ENCODE measurements at regions not wholly inside any gene's neighbourhood (a gene's known extent, or its start where the extent isn't known, plus 50 kb on each side); places are given as distances from the start of the nearest gene placed in this dataset.

GRCh38 chr1:58035523-58035922, 511.0 kb downstream of the OMA1 start:
- ATAC-seq (replicated peaks), result no peak
- no peaks in the 10 kb centered on the region for H3K36me3 Mint-ChIP-seq

GRCh38 chr1:58033311-58033710, 513.2 kb downstream of the OMA1 start:
- Mint-ChIP-seq H3K27me3 (peaks cover 6 to 8% of the 10 kb centered on the region in 2 donors), H3K27ac (no peak overlapping the region), H3K4me1 (peaks cover 0 to 2% of the 10 kb centered on the region in 2 donors), H3K9me3 (no peaks in the 10 kb centered on the region), H3K4me3 (no peak overlapping the region), H3K36me3 (no peaks in the 10 kb centered on the region)
- ATAC-seq (replicated peaks), result no peak
- no peak for DNase-seq

More at GRCh38 chr1:58035523-58035922, 511.0 kb downstream of the OMA1 start:
- DNase-seq, result no peak
- H3K4me3 Mint-ChIP-seq, result no peak overlapping the region
- H3K4me1 Mint-ChIP-seq, result peaks cover 0 to 4% of the 10 kb centered on the region in 2 donors
- H3K27ac Mint-ChIP-seq, result no peak overlapping the region
- H3K9me3 Mint-ChIP-seq, result no peaks in the 10 kb centered on the region
- H3K27me3 Mint-ChIP-seq, result peaks cover 6 to 15% of the 10 kb centered on the region in 2 donors

- DNase-seq (no peak), ATAC-seq (replicated peaks) (no peak)
- peaks cover 6% of the 10 kb centered on the region in 2 donors for H3K27me3 Mint-ChIP-seq
- H3K9me3 Mint-ChIP-seq, result no peaks in the 10 kb centered on the region
- H3K4me3 Mint-ChIP-seq, result no peak overlapping the region
- no peaks in the 10 kb centered on the region for H3K36me3 Mint-ChIP-seq
- H3K4me1 Mint-ChIP-seq, result no peaks in the 10 kb centered on the region
- H3K27ac Mint-ChIP-seq, result no peak overlapping the region
Observed at GRCh38 chr1:58032611-58033073, 513.9 kb downstream of the OMA1 start.

- Mint-ChIP-seq H3K4me1 (no peaks in the 10 kb centered on the region), H3K9me3 (no peaks in the 10 kb centered on the region), H3K27me3 (peaks cover 0 to 6% of the 10 kb centered on the region in 2 donors), H3K4me3 (no peak overlapping the region), H3K36me3 (no peaks in the 10 kb centered on the region), H3K27ac (no peak overlapping the region)
- no peak for ATAC-seq (replicated peaks)
- no peak for DNase-seq
Observed at GRCh38 chr1:58031416-58031815, 515.1 kb downstream of the OMA1 start.

GRCh38 chr1:58030456-58030855, 516.1 kb downstream of the OMA1 start:
- ATAC-seq (replicated peaks), result no peak
- Mint-ChIP-seq H3K27ac (no peak overlapping the region), H3K4me3 (no peak overlapping the region), H3K9me3 (no peaks in the 10 kb centered on the region), H3K4me1 (no peaks in the 10 kb centered on the region), H3K36me3 (no peaks in the 10 kb centered on the region), H3K27me3 (peaks cover 0 to 6% of the 10 kb centered on the region in 2 donors)
- no peak for DNase-seq

- Mint-ChIP-seq H3K4me3 (no peak overlapping the region), H3K27ac (no peak overlapping the region), H3K27me3 (peaks cover 0 to 4% of the 10 kb centered on the region in 2 donors), H3K36me3 (no peaks in the 10 kb centered on the region), H3K9me3 (no peaks in the 10 kb centered on the region), H3K4me1 (no peaks in the 10 kb centered on the region)
- DNase-seq, result no peak
- no peak for ATAC-seq (replicated peaks)
Observed at GRCh38 chr1:58017641-58018040, 528.9 kb downstream of the OMA1 start.

GRCh38 chr1:58013237-58013636, 533.3 kb downstream of the OMA1 start:
- Mint-ChIP-seq H3K4me3 (no peak overlapping the region), H3K4me1 (no peaks in the 10 kb centered on the region), H3K36me3 (no peaks in the 10 kb centered on the region), H3K27me3 (peaks cover 0 to 4% of the 10 kb centered on the region in 2 donors), H3K27ac (no peak overlapping the region), H3K9me3 (no peaks in the 10 kb centered on the region)
- ATAC-seq (replicated peaks) (no peak), DNase-seq (no peak)

- DNase-seq (no peak), ATAC-seq (replicated peaks) (peak; percentile 14 to 29)
- no peaks in the 10 kb centered on the region for H3K4me1 Mint-ChIP-seq
Observed at GRCh38 chr1:58011978-58012377, 534.5 kb downstream of the OMA1 start.

GRCh38 chr1:58006421-58007046, 540.0 kb downstream of the OMA1 start:
- Mint-ChIP-seq H3K4me1 (no peaks in the 10 kb centered on the region), H3K27ac (no peak overlapping the region), H3K9me3 (no peaks in the 10 kb centered on the region), H3K27me3 (peaks cover 10 to 14% of the 10 kb centered on the region in 2 donors), H3K36me3 (no peaks in the 10 kb centered on the region), H3K4me3 (no peak overlapping the region)
- DNase-seq (no peak), ATAC-seq (replicated peaks) (no peak)

More at GRCh38 chr1:58011978-58012377, 534.5 kb downstream of the OMA1 start:
- Mint-ChIP-seq H3K27ac (no peak overlapping the region), H3K27me3 (no peaks in the 10 kb centered on the region), H3K4me3 (no peak overlapping the region), H3K36me3 (no peaks in the 10 kb centered on the region), H3K9me3 (no peaks in the 10 kb centered on the region)

GRCh38 chr1:58005212-58005611, 541.3 kb downstream of the OMA1 start:
- H3K36me3 Mint-ChIP-seq, result no peaks in the 10 kb centered on the region
- no peak overlapping the region for H3K27ac Mint-ChIP-seq
- no peak for DNase-seq
- peaks cover 20 to 21% of the 10 kb centered on the region in 2 donors for H3K27me3 Mint-ChIP-seq
- ATAC-seq (replicated peaks), result no peak
- H3K4me3 Mint-ChIP-seq, result no peak overlapping the region
- H3K9me3 Mint-ChIP-seq, result no peaks in the 10 kb centered on the region
- H3K4me1 Mint-ChIP-seq, result no peaks in the 10 kb centered on the region

- Mint-ChIP-seq H3K4me1 (no peaks in the 10 kb centered on the region), H3K27me3 (peaks cover 20 to 21% of the 10 kb centered on the region in 2 donors), H3K4me3 (no peak overlapping the region), H3K36me3 (no peaks in the 10 kb centered on the region), H3K27ac (no peak overlapping the region), H3K9me3 (no peaks in the 10 kb centered on the region)
- ATAC-seq (replicated peaks) (no peak), DNase-seq (no peak)
Observed at GRCh38 chr1:58003988-58004387, 542.5 kb downstream of the OMA1 start.

GRCh38 chr1:58003059-58003458, 543.5 kb downstream of the OMA1 start:
- peaks cover 20 to 21% of the 10 kb centered on the region in 2 donors for H3K27me3 Mint-ChIP-seq
- ATAC-seq (replicated peaks) (no peak), DNase-seq (no peak)
- H3K4me1 Mint-ChIP-seq, result no peaks in the 10 kb centered on the region
- H3K27ac Mint-ChIP-seq, result no peak overlapping the region
- H3K36me3 Mint-ChIP-seq, result no peaks in the 10 kb centered on the region
- no peak overlapping the region for H3K4me3 Mint-ChIP-seq
- no peaks in the 10 kb centered on the region for H3K9me3 Mint-ChIP-seq

- H3K36me3 Mint-ChIP-seq, result peaks cover 0 to 2% of the 10 kb centered on the region in 2 donors
- peaks cover 21 to 26% of the 10 kb centered on the region in 2 donors for H3K27me3 Mint-ChIP-seq
Observed at GRCh38 chr1:58000821-58001220, 545.7 kb downstream of the OMA1 start.

GRCh38 chr1:58000116-58000515, 546.4 kb downstream of the OMA1 start:
- H3K4me3 Mint-ChIP-seq, result no peak overlapping the region
- no peak overlapping the region for H3K27ac Mint-ChIP-seq
- peaks cover 6 to 7% of the 10 kb centered on the region in 2 donors for H3K9me3 Mint-ChIP-seq

More at GRCh38 chr1:58000821-58001220, 545.7 kb downstream of the OMA1 start:
- no peak overlapping the region for H3K4me3 Mint-ChIP-seq
- no peaks in the 10 kb centered on the region for H3K4me1 Mint-ChIP-seq
- ATAC-seq (replicated peaks) (no peak), DNase-seq (no peak)
- no peak overlapping the region for H3K27ac Mint-ChIP-seq
- peaks cover 6 to 7% of the 10 kb centered on the region in 2 donors for H3K9me3 Mint-ChIP-seq

GRCh38 chr1:57996400-57996799, 550.1 kb downstream of the OMA1 start:
- Mint-ChIP-seq H3K36me3 (peaks cover 0 to 2% of the 10 kb centered on the region in 2 donors), H3K9me3 (peaks cover 6 to 7% of the 10 kb centered on the region in 2 donors), H3K27ac (no peak overlapping the region), H3K4me1 (no peaks in the 10 kb centered on the region), H3K4me3 (no peak overlapping the region), H3K27me3 (peaks cover 7 to 15% of the 10 kb centered on the region in 2 donors)
- DNase-seq, result no peak
- no peak for ATAC-seq (replicated peaks)

More at GRCh38 chr1:58000116-58000515, 546.4 kb downstream of the OMA1 start:
- Mint-ChIP-seq H3K36me3 (peaks cover 0 to 2% of the 10 kb centered on the region in 2 donors), H3K27me3 (peaks cover 21 to 26% of the 10 kb centered on the region in 2 donors), H3K4me1 (no peaks in the 10 kb centered on the region)
- DNase-seq (no peak), ATAC-seq (replicated peaks) (no peak)
